ENCODE measurements at regions not wholly inside any gene's neighbourhood (a gene's known extent, or its start where the extent isn't known, plus 50 kb on each side); places are given as distances from the start of the nearest gene placed in this dataset.

- no peak for TF ChIP-seq ASH2L (IDR thresholded peaks at IDR 0.05; ENCODE audit: insufficient read length, low read depth, low read length)
- TF ChIP-seq HMGA1 (CRISPR knock-in tag; conservative IDR thresholded peaks at IDR 0.05), result no peak
Observed at GRCh38 chr3:178397836-178398235, 138.4 kb upstream of the KCNMB2 start (continued).

- TF ChIP-seq ELF4 (CRISPR knock-in tag; IDR thresholded peaks at IDR 0.05; ENCODE audit: borderline replicate concordance) (no peak), ZNF18 (CRISPR knock-in tag; IDR thresholded peaks at IDR 0.05; ENCODE audit: insufficient replicate concordance) (no peak), NFIC (IDR thresholded peaks at IDR 0.05; ENCODE audit: low read length) (no peak), ZSCAN5A (CRISPR knock-in tag; IDR thresholded peaks at IDR 0.05; ENCODE audit: borderline replicate concordance) (no peak), ZUFSP (CRISPR knock-in tag; IDR thresholded peaks at IDR 0.05; ENCODE audit: borderline replicate concordance) (no peak), IKZF5 (CRISPR knock-in tag; IDR thresholded peaks at IDR 0.05) (no peak)
- Histone ChIP-seq H4K20me1 (ENCODE audit: insufficient read depth, low read length) (no peaks in the 10 kb centered on the region), H3K36me3 (replicated peaks in 1 of 2; ENCODE audit: control insufficient read depth in 1 of 2, insufficient read depth in 2 of 2, low read length in 2 of 2) (no peaks in the 10 kb centered on the region), H3K27ac (ENCODE audit: extremely low read length, insufficient read depth, low read length) (no peak overlapping the region), H3K9ac (ENCODE audit: insufficient read depth, low read depth, low read length) (no peak overlapping the region), H3K4me3 (replicated peaks in 1 of 3; ENCODE audit: insufficient read depth in 1 of 3, low read depth in 2 of 3, low read length in 3 of 3) (no peak overlapping the region), H3K79me2 (ENCODE audit: insufficient read depth, low read length) (no peaks in the 10 kb centered on the region), H3K4me2 (ENCODE audit: low read depth, low read length) (no peak overlapping the region), H2AFZ (ENCODE audit: low read length) (no peak overlapping the region), H3K27me3 (ENCODE audit: control insufficient read depth in 1 of 2, insufficient read depth in 2 of 2, low read length in 2 of 2) (no peaks in the 10 kb centered on the region), H3K4me1 (ENCODE audit: insufficient read depth, low read length) (no peaks in the 10 kb centered on the region), H3K9me3 (ENCODE audit: low read length) (no peaks in the 10 kb centered on the region)
- DNase-seq (ENCODE audit: low spot score) (no peak), ATAC-seq (no peak), FAIRE-seq (no peak)
- BruUV-seq (replicated peaks), result no TSS peak
- CTCF ChIA-PET (ENCODE audit: low intra/inter-chr PET ratio, low total read pairs), result no interaction called here
- in situ Hi-C loops (cut with HindIII; ENCODE audit: extremely low pct_ligation_motif_present, low pct_unique_long_range_greater_than_20kb), result no loop called here
- POLR2A ChIA-PET, result no interaction called here
- intact Hi-C loops (cut with micrococcal nuclease; ENCODE audit: unreplicated experiment), result no loop called here
- WGBS (ENCODE audit: low lambda C conversion rate), result 0% methylated on average over 2 of the region's 2 CpGs
Observed at GRCh38 chr3:178404961-178405360, 131.3 kb upstream of the KCNMB2 start.
